ENCODE measurements at regions not wholly inside any gene's neighbourhood (a gene's known extent, or its start where the extent isn't known, plus 50 kb on each side); places are given as distances from the start of the nearest gene placed in this dataset.

DNA sequence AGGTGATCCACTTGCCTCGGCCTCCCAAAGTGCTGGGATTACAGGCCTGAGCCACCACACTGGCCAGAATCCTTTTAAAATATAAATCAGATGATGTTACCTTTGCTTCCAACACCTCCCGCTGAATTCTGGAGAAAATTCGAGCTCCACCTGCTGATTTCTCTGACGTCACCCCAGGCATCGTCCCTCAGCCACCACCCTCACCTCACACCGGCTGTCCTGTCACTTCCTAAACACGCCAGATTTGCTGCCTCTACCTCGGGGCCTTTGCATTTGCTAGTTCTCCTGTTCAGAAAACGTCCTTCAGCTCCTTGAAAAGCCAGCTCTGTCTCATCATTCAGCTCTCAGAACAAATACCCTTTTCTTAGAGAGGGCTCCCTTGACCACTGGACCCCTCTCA is 57.9 kb downstream of the FBXO2 start:
- DNase-seq (ENCODE audit: low spot score): no peak

DNA sequence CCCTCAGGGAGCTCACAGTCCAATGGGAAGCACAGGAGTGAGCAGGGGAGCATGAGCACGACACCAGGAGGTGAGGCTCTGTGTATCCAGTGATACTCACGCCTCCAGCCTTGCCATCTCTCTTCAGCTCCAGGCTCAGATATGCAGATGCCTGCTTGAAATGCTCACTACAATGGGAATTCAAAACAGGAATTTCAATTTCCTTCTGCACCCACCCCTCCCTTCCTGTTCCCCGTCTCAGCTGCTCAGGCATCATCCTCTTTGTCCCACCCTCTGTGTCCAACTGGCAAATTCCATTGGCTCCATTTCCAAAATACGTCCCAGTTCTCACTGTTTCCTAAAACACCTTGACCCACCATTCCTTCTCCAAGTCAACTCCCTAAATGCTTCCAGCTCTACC is 58.9 kb downstream of the FBXO2 start:
- no peak for DNase-seq (ENCODE audit: low spot score)

DNA sequence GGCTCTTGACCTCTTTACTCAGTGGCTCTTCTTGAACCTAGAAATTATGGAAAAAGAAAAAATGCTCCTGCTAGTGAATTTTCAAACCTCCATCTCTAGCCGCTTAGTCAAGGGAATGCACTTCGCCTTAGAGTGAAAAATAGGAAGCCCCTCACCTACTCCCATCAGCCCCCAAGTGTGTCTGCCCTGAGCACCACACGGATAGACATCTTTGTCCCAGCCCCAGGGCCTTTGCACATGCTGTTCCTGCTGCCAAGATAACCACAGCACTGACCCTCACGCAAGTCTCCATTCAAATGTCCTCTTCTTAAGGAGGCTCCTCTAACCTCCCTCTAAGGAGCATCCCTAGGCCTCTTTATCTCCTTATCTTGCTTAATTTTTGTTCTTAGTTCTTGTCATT is 59.6 kb downstream of the FBXO2 start:
- no peak for DNase-seq (ENCODE audit: low spot score)

DNA sequence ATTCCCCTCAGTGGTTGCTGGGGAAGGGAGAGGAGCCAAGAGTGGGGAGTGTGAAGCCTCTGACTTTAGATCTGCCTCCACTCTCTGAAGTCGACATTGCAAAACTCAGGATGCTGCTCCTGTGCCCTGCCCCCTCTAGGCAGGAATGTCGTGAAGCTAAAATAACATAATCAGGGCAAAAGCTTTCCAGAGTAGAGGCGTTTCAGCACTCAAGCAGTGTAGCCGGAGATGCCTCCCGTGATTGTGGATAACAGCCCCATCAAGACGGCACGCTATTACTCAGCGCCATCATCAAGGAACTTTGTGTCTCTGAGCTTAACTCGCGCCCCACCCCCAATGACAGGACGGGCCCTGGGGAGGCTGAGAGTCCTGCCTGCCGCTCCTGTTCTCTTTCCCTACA is 60.0 kb downstream of the FBXO2 start:
- peak; percentile 68 for DNase-seq (ENCODE audit: low spot score)

DNA sequence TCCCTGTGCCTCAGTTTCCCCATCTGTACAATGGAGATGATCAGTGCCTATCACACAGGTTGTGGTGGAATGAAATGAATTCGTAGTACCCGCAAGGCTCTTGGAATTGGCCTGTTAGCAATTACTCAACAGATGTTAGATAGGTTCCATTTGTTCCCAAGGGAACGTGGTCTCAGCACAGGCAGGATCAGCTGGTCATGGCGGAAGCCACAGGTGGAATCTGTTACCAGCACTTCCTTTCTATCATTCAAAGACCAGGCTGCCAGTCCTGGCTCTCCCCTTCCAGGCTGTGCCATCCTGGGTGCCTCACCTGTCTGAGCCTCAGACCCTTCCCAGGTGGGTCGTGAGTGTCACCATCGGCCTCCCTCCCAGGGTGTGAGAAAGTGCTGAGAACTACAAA is 61.5 kb downstream of the FBXO2 start:
- DNase-seq (ENCODE audit: low spot score): no peak

DNA sequence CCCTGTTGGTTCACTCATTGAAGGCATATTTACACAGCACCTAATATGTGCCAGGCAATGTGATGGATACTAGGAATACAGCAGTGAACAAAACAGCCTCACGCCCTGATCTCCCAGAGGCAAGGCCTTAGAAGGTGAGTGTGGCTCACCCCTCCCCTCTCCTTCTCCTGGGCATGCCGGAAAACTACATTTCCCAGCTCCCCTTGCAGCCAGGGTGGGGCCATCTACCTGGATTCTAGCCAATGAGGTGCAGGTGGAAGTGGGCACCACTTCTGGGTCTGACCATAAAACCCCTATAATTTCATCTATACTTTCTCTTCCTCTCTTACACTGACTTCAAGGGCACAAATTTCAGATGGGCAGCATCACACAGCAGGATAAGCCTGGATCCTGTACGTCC is 63.8 kb downstream of the FBXO2 start:
- DNase-seq (ENCODE audit: low spot score): no peak

Data from ecto neural progenitor cell (in vitro differentiated cells).